Right atrium auricular region (tissue), 2 donors: ENCODE measurements at regions not wholly inside any gene's neighbourhood (a gene's known extent, or its start where the extent isn't known, plus 50 kb on each side); places are given as distances from the start of the nearest gene placed in this dataset.

ENCODE experiments used
- DNase-seq: peaks from one replicate; pipeline ENCODE4 v3.0.0-alpha.2; 2019; ENCODE audit warnings: low spot score
- H3K27ac ChIP-seq, 2 donors: fragments of 200-600 bp; sonication (generic); 1 replicate in 1 of 2; 2 replicates in 1 of 2; pipeline ENCODE4 v1.5.1; 2016 to 2019
- H3K27me3 ChIP-seq, 2 donors: fragments of 200-600 bp; sonication (generic); one replicate each; pipeline versions ENCODE4 v1.5.1 to v1.6.0; 2017 to 2019
- H3K36me3 ChIP-seq: fragments of 200-600 bp; sonication (generic); one replicate; pipeline ENCODE4 v1.5.1; 2016
- H3K4me1 ChIP-seq, 2 donors: fragments of 200-600 bp; sonication (generic); one replicate each; pipeline versions ENCODE4 v1.5.1 to v1.6.0; 2017 to 2019
- H3K4me3 ChIP-seq, 2 donors: fragments of 200-600 bp; sonication (generic); 1 replicate in 1 of 2; 2 replicates in 1 of 2; pipeline ENCODE4 v1.5.1; 2017 to 2019; ENCODE audit warnings: mild to moderate bottlenecking in 1 of 2, moderate library complexity in 1 of 2
- H3K9me3 ChIP-seq, 2 donors: fragments of 200-600 bp; sonication (generic); one replicate each; pipeline ENCODE4 v1.5.1; 2019
- CTCF ChIP-seq, 2 donors: fragments of 200-600 bp; sonication (generic); IDR thresholded peaks; one replicate each; pipeline ENCODE4 v1.5.1; 2019; ENCODE audit warnings: antibody characterized with exemption in 2 of 2

DNA sequence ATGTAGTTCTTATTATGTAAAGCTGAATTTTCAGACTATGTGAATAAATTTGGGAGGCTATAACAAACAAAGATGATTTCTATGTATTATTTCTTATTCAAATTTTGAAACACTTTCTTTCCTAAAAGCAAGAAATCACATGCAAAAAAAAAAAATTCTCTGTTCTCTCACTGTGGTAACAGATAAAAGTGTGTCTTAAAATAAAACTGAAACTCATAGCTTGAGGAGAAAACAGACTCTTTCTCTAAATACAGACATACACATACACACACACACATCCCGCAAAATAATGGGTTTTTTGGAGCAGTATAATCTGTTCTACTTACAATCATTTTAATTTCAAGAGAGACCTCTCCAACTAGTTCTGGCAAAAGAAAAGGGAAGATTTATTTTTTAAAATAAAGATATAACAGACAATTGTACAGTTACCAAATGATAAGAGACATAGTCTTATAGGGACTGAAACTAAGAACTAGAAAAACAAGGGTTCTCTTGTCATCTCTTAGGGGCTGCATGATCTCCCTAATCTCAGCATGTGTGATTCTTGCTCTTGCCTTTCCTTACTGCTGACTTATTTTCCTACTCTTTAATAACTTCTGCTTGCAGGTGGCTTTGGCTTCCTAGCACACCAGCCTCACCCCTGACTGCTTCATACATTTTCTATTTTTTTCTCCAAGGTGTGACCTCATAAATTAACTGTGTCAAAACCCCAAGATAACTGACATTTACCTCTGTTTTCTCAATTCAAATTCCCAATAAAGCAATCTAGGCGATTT is 483.5 kb upstream of the POT1 start:
- TF ChIP-seq CTCF (IDR thresholded peaks at IDR 0.05) = no peak
- Histone ChIP-seq H3K27ac (no peak overlapping the region), H3K4me1 (no peaks in the 10 kb centered on the region), H3K9me3 (no peaks in the 10 kb centered on the region), H3K4me3 (no peak overlapping the region), H3K27me3 (no peaks in the 10 kb centered on the region), H3K36me3 (no peaks in the 10 kb centered on the region)
- DNase-seq = no peak

- DNase-seq = no peak
- Histone ChIP-seq H3K4me3 (no peak overlapping the region), H3K27me3 (no peaks in the 10 kb centered on the region), H3K36me3 (no peaks in the 10 kb centered on the region), H3K27ac (no peak overlapping the region), H3K9me3 (no peaks in the 10 kb centered on the region), H3K4me1 (no peaks in the 10 kb centered on the region)
- no peak for TF ChIP-seq CTCF (IDR thresholded peaks at IDR 0.05)
These were observed 480.3 kb upstream of the POT1 start for GRCh38 chr7:125409921-125410320.

DNA sequence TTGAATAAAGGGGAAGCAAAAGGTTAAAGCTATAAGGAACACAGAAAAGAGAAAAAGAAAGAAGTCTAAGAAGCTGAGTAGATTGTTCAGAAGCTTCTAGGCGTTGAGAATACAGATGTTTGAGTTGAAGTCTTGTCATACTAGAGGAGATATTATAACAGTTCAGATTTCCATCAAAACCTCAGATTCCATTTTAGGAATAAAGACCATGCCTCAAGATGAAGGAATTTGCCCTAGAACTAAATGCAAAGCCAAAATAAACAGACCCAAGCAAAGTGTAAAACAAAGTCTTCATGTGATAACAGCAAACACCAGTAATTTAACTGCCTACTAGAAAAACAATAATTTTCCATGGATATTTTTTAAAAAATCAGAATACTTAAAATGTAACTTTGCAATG is 476.5 kb upstream of the POT1 start:
- TF ChIP-seq CTCF (IDR thresholded peaks at IDR 0.05) = no peak
- Histone ChIP-seq H3K27ac (no peak overlapping the region), H3K27me3 (no peaks in the 10 kb centered on the region), H3K4me3 (no peak overlapping the region), H3K36me3 (no peaks in the 10 kb centered on the region), H3K9me3 (no peaks in the 10 kb centered on the region), H3K4me1 (no peaks in the 10 kb centered on the region)
- no peak for DNase-seq

DNA sequence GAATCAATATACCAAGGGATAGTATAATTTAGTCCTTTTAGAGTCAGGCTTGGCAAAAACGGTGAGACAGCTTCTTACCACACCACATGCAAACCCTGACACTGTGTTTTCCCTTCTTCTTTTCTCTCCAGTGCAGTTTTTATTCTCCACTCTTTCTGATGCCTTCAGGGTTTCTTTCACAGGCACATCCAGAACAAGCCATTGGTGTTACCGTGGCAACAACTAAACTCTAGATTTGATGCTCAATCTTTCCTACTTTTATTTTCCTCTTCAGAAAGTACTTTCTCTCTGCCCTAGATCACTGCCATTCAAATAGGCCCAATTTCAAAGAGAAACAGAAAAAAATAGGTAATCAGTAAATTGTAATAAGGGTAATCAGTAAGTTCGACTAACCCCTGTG is 469.8 kb upstream of the POT1 start:
- Histone ChIP-seq H3K4me1 (no peaks in the 10 kb centered on the region), H3K9me3 (no peaks in the 10 kb centered on the region), H3K4me3 (no peak overlapping the region), H3K36me3 (no peaks in the 10 kb centered on the region), H3K27ac (no peak overlapping the region), H3K27me3 (no peaks in the 10 kb centered on the region)
- no peak for DNase-seq
- no peak for TF ChIP-seq CTCF (IDR thresholded peaks at IDR 0.05)

DNA sequence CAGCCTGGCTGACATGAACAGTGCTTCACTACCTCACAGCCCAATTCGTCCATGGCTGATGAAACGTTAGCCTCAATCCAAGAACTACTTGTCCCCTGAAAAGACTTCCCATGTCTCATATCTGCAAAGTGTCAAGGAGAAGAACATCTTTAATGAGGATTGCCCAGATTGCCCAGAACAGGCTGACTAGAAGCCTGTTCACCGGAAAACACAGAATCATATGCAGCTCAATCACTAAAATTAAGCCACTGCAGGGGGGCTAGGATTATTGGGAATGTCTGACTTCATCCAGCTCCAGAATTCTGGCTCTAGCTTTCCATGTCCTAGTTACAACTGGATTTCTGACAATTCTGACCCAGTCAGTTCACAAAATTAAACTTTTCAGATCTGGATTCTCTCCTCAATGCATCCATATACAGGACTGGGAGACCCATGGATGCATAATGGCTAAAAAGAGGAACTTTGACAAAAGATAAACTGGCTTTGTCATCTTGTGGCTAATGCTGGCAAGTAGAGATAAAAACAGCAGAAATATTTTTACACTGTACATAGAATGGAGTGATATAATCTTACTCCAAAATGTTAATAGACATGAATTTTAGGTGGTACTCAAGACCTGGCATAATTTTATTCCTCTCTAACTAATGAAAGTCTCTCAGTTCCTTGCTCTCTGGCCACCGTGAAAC is 467.0 kb upstream of the POT1 start:
- no peak overlapping the region for H3K27ac ChIP-seq
- H3K36me3 ChIP-seq = no peaks in the 10 kb centered on the region
- no peak for DNase-seq
- no peak overlapping the region for H3K4me3 ChIP-seq
- no peaks in the 10 kb centered on the region for H3K9me3 ChIP-seq
- H3K4me1 ChIP-seq = no peaks in the 10 kb centered on the region
- no peak for TF ChIP-seq CTCF (IDR thresholded peaks at IDR 0.05)
- H3K27me3 ChIP-seq = no peaks in the 10 kb centered on the region
